B cell (primary cell): ENCODE measurements at regions not wholly inside any gene's neighbourhood (a gene's known extent, or its start where the extent isn't known, plus 50 kb on each side); places are given as distances from the start of the nearest gene placed in this dataset.

Source experiments
- EZH2 ChIP-seq: IDR thresholded peaks from 2 replicates; pipeline ENCODE4 v1.6.1; 2012; ENCODE audit warnings: borderline replicate concordance, low read depth, mild to moderate bottlenecking, moderate library complexity, low read length; ENCODE audit not compliant: insufficient read depth, poor library complexity, severe bottlenecking
- TF ChIP-seq, protein P1 (sequence below): fragments of 200-600 bp; IDR thresholded peaks from one replicate; pipeline ENCODE4 v1.8.0; 2022; ENCODE audit warnings: antibody characterized with exemption, mild to moderate bottlenecking

DNA sequence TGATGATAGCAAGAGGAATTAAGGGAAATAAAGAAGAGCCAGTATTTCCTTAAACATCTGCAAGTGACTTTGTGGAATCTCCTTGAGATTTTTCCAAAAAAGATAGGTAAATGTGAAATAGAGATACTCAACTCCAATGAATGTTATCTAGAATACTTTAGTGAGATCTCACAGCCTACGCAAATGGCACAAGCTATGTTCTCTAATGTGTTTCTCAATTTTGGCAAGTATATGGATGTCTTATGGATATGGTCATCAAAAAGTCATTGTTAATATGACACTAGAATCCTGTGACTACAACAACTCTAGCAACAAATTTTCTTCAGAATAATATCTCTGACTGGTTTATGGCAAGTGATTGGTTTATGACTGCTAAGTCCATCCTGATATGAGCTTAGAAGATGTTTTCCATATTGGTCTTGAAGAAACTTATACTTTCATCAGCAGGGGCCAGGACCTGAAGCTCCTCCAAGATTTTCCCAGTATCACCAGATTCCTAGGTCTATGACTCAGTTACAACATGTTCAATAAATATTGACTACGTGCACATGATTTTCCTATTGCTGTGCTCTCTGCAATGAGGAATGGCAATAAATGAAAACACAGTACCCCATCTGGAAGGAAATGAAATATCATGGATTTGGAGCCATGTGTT, 170.9 kb upstream of the THBS1 start:
- TF ChIP-seq, protein P1, sequence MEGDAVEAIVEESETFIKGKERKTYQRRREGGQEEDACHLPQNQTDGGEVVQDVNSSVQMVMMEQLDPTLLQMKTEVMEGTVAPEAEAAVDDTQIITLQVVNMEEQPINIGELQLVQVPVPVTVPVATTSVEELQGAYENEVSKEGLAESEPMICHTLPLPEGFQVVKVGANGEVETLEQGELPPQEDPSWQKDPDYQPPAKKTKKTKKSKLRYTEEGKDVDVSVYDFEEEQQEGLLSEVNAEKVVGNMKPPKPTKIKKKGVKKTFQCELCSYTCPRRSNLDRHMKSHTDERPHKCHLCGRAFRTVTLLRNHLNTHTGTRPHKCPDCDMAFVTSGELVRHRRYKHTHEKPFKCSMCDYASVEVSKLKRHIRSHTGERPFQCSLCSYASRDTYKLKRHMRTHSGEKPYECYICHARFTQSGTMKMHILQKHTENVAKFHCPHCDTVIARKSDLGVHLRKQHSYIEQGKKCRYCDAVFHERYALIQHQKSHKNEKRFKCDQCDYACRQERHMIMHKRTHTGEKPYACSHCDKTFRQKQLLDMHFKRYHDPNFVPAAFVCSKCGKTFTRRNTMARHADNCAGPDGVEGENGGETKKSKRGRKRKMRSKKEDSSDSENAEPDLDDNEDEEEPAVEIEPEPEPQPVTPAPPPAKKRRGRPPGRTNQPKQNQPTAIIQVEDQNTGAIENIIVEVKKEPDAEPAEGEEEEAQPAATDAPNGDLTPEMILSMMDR: no peak
- no peak for TF ChIP-seq EZH2
